GM18511 (cell line): ENCODE measurements at regions not wholly inside any gene's neighbourhood (a gene's known extent, or its start where the extent isn't known, plus 50 kb on each side); places are given as distances from the start of the nearest gene placed in this dataset.

Experiments used
- ATAC-seq: cut with Tn5 transposase; IDR thresholded peaks from one replicate; pipeline ENCODE4 v1.9.1; 2021; ENCODE audit warnings: mild to moderate bottlenecking, moderate library complexity; ENCODE audit not compliant: unreplicated experiment

DNA sequence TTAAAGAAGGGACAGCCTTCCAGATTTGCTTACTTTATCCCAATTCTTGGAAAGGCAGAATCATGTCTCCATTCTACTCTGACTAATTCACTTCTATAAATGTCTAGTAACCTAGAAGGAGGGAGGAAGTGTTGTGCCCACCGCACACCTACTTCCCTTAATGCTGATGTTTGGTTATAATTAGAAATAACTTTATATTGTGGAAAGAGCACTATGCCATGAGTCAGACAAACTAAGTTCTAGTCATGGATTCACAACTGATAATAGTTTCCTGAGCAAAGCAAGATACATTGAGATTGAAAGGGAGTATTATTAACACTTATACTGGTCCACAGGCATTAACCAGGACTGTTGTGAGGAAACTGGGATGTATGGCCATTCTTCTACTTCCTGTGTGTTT lies 345.9 kb upstream of the RPS23 start:
- ATAC-seq: no peak

- ATAC-seq: no peak
These were observed 344.8 kb upstream of the RPS23 start for GRCh38 chr5:82622711-82623514.

GRCh38 chr5:82622205-82622604 lies 344.1 kb upstream of the RPS23 start:
- no peak for ATAC-seq

DNA sequence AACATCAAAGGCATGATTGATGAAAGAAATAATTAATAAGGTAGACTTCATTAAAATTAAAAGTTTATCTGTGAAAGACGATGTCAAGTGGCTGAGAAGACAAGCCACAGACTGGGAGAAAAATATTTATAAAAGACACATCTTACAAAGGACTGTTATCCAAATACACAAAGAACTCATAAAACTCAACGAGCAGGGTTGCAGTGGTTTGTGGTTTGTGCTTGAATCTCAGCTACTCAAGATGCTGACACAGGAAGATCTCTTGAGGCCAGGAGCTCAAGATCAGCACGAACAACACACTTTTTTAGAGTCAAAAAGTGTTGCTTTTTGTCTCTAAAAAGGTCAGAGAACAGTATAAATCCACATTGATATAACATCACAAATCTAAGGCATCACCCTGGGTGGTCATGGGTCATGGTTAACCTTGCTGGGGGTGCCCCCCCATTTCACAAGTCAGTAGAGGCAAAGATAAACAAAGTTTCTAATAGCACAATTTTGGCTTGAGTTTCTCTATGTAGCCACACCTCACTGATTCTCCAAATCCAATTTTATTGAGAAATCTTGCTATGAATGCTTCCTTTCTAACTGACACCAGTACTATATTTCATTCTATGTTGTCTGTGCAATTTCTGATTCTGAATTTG lies 342.9 kb upstream of the RPS23 start:
- ATAC-seq: no peak

DNA sequence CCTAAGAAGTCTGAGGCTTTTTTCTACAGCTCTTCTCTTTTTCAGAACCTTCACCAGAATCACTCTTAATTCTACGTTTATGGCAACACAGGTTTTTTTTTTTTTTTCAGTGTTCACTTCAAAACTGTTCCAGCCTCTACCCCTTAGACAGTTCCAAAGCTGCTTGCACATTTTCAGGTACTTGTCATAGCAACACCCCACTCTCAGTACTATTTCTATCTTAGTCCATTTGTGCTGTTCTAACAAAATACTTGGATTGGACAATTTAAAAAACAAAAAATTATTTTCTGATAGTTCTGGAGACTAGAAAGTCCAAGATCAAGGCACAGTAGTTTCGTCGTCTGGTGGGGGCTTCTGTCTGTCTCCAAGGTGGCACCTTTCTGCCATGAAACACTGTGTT lies 340.9 kb upstream of the RPS23 start:
- ATAC-seq: no peak

DNA sequence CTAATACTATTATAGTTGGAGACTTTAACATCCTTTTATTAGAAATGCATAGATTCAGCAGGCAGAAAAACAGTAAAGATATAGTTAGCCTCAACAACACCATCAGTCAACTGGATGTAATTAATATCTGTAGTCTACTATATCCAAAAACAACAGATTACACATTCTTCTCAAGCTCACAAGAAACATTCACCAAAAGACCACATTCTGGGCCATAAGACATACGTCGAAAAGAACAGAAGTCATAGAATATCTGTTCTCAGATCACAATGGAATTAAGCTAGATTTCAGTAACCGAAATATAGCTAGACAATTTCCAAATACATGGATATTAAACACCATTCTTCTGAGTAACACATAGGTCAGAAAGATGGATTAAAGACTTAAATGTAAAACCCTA lies 336.6 kb upstream of the RPS23 start:
- ATAC-seq: no peak

GRCh38 chr5:82613891-82614290 lies 335.7 kb upstream of the RPS23 start:
- ATAC-seq: no peak

GRCh38 chr5:82610686-82611085 lies 332.5 kb upstream of the RPS23 start:
- ATAC-seq: no peak

- no peak for ATAC-seq
These were observed 327.4 kb upstream of the RPS23 start for GRCh38 chr5:82605441-82605973.

DNA sequence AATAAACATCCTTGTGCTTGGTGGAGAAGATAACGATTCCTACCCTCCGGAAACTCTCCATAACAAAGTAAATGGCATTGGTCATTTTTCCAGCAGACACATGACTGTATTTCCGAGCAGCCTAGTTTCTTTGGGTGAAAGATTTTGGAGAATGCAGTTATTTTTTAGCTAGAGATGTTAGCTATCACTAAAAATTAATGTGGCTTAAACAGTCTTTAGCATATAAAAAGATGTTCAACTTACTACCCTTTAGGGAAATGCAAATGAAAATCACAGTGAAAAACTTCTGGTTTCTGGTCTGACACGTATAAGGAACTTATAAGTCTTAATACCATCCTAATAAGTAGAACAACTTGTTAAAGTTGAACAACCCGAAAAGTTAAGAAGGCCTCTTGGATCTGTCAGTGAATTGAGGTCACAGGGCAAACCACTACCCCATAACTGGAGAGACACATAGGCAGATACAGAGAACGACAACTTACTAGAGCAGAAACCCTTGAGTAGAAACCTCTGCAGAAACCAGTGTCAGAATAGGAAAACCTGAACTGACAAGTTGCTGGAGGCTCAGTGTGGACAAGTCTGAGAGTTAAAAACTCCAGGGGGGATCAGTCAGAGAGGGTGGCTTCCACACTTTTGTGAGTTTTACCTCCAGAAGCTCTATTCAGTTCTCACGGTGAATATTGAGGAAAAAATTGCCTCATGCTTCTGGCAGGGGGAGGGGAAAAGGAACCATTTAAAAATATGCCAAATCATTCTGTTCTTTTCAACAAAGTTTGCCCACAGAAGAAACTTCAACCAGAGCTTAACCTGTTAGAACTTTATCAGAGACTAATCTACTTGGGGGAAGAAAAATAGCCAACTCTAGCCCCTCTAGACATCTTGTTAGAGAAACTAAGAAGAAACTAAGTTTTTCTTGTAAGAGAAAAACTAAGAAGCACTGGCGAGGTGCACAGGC lies 325.2 kb upstream of the RPS23 start:
- ATAC-seq: no peak

GRCh38 chr5:82601861-82602260 lies 323.7 kb upstream of the RPS23 start:
- no peak for ATAC-seq

DNA sequence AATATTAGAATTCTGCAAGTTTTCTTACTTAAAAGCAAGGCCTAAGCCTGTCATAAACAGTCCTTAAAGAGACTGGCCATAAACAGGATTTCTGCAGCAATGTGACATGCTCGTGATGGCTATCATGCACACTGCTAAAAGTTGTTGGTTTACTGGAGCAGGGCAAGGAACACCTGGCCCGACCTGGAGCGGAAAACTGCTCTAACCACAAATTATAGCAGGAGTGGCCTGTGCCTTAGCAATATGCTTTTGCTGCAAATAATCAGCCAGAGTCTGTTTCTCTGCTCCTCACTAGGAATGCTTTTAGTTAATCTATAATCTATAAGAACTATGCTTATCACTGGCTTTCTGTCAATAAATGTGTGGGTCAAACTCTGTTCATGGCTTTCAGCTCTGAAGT lies 322.9 kb upstream of the RPS23 start:
- ATAC-seq: no peak

DNA sequence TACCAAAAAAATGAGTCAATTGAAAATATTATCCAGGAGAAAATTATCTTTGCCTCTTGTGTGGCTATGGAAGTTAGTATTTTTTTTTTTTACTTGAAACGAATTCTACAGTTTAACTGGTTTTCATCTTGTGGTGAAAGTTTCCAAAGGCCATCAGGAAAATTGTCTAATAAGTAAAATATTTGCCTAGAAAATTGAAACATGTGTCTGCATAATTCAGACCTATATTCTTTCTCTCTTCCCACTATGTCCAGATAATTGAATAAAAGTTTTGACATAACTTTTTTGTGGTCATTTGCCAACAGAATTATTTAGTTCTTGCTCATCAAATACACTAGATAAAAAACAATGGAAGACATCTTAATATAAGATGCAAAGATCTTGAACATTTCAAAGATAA lies 321.5 kb upstream of the RPS23 start:
- no peak for ATAC-seq

DNA sequence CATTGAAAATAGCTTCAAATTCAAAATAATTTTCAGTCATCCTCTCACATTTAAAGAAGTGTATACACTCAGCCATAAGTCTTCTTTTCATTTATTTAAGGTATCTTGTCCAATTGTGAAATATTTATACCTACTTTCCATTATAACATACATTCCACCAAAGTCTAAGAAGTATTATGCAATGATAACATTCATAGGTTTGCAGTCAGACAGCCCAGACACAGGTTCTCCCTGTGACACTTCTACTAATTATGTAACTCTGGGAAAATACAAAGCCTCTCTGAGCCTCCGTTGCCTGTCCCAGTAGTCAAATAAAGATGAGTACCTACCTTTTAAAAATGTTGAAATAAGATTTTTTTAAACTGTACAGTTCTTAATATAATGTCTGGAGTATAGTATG lies 320.9 kb upstream of the RPS23 start:
- no peak for ATAC-seq

DNA sequence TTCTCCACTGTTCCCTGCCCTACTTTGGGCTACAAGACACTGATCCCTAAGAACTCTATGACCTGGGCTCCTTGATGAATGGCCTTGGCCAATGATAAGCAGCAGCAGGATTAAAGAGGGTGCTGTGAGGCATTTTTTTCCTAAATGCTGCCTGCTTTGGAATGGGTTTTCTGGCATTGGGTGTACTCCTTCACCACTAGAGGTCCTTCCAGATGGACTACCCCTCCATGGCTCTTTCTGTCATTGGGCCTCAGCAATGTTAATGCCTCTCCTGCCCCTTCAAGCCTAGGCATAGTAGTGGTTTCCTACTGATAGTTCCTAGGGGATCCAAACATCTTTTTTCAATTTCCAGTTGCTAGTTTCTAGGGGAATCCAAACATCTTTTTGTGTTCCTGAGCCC lies 319.3 kb upstream of the RPS23 start:
- no peak for ATAC-seq

DNA sequence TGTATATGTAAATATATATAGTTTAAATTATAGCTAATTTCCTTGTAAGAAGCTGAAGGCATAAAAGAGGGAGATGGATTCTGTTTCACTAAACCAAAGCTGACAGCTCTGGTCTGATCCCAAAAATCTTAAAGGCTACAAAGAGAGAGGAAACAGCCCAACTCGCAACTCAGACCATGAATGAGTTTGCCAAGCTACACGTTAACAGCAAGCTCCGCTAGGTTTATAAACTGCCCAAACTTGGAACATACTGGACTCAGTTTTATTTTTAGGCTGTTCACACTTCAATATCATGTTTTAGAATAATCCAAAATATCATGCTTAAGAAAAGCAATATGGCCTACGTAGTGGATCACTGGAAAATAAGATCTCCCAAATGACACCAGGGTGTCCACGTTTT lies 318.3 kb upstream of the RPS23 start:
- ATAC-seq: no peak

DNA sequence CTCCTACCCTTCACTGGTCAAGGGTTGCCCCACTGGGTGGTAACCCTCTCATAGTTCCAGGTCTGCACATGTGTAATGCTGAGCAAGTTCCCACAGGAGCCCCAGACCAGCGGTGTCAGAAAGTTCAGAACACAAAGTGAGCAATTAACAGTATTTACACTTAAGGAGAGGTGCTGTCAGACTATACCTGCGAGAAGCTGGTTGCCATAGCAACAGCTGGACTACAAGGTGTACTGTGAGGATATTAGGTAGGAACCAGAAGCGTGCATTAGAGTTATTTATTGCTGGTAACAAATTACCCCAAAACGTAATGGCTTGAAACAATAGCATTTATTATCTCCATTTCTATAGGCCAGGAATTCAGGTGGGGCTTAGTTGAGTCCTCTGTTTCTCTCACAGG lies 317.0 kb upstream of the RPS23 start:
- no peak for ATAC-seq

- ATAC-seq: no peak
These were observed 315.9 kb upstream of the RPS23 start for GRCh38 chr5:82594097-82594496.

DNA sequence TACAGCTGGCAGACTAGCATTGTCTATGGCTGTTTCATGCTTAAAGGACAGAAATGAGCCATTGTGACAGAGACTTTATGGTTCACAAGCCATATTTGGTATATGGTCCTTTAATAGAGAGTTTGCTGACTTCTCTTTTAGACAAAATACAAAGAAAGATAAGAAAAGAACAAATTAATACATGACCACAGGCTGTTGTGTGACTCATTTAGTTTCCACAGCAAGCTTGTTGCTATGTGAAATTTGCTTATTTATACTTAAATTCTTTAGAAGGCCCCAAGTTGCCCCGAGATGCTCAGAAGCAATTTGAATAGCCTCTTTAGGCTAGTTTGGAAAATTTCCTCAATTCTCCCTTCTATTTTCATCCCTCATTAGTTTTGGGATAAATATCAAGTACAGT lies 315.3 kb upstream of the RPS23 start:
- no peak for ATAC-seq

GRCh38 chr5:82591021-82591515 lies 312.9 kb upstream of the RPS23 start:
- ATAC-seq: no peak

DNA sequence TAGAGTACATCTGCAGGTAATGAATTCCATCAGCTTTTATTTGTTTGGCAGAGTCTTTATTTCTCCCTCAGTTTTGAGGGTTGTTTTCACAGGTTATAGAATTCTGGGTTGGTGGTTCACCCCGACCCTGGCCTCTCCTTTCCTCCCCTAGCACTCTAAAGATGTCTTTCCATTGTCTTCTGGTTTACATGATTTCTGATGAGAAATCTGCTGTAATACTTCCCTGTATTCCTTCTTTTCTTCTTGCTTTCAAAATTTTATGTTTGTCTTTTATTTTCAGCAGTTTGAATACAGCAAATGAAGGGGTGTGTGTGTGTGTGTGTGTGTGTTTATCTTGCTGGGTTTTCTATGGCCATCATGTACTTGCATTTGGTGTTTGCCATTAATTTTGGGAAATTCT lies 312.0 kb upstream of the RPS23 start:
- ATAC-seq: no peak
